KOPT-K1 (cell line): ENCODE measurements at regions not wholly inside any gene's neighbourhood (a gene's known extent, or its start where the extent isn't known, plus 50 kb on each side); places are given as distances from the start of the nearest gene placed in this dataset.

Experiments
- H3K27ac ChIP-seq: fragments of 200-600 bp; sonication (generic); 2 replicates; pipeline ENCODE4 v1.5.1; 2016; ENCODE audit warnings: antibody characterized with exemption, mild to moderate bottlenecking, low read depth, low read length; ENCODE audit not compliant: poor library complexity, severe bottlenecking
- H3K36me3 ChIP-seq: fragments of 200-600 bp; sonication (generic); 2 replicates; pipeline ENCODE4 v1.5.1; 2017; ENCODE audit warnings: antibody characterized with exemption, mild to moderate bottlenecking, low read length, moderate library complexity; ENCODE audit not compliant: insufficient read depth
- H3K9me3 ChIP-seq: fragments of 200-600 bp; sonication (generic); 2 replicates; pipeline ENCODE4 v1.5.1; 2017; ENCODE audit warnings: antibody characterized with exemption, low read length, mild to moderate bottlenecking; ENCODE audit not compliant: insufficient read depth, poor library complexity, severe bottlenecking

- Histone ChIP-seq H3K9me3 (peaks cover 5% of the 10 kb centered on the region), H3K27ac (no peak overlapping the region), H3K36me3 (no peaks in the 10 kb centered on the region)
Measured at GRCh38 chr5:6826756-6827155, 113.5 kb downstream of the TENT4A start.

DNA sequence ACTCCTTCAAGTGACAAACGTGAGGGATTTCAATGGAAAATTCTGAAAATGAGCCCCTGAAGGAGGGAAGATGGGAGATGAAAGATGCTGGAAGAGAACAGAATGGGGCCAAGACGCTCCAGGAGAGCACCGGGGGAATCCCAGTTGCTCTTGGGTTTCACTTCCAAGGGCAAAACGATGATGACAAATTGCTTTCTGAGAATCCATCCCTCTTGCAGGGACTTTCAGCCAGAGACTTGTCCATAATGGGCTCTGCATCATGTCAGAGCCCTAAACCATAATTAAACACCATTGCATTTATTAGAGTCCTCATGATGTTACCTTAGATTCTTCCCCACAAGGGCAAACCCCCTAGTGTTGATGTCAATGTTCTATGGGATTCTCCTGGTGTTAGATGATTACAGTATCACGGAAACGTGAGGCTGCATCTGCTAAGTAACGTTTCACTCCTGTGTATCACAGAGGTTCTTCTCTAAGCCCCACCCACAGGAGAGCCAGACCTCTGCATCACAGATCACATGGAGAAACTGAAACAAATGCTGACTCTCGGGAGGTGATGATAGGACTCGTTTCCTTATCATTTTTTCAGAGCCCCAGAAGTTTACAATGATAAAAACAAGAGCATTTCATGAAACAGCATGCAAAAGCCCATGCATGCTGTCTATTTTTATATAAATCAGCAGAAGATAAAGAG lies 114.4 kb downstream of the TENT4A start:
- peak overlapping the region; percentile 43 for H3K27ac ChIP-seq
- H3K9me3 ChIP-seq, result peaks cover 3% of the 10 kb centered on the region
- H3K36me3 ChIP-seq, result no peaks in the 10 kb centered on the region

DNA sequence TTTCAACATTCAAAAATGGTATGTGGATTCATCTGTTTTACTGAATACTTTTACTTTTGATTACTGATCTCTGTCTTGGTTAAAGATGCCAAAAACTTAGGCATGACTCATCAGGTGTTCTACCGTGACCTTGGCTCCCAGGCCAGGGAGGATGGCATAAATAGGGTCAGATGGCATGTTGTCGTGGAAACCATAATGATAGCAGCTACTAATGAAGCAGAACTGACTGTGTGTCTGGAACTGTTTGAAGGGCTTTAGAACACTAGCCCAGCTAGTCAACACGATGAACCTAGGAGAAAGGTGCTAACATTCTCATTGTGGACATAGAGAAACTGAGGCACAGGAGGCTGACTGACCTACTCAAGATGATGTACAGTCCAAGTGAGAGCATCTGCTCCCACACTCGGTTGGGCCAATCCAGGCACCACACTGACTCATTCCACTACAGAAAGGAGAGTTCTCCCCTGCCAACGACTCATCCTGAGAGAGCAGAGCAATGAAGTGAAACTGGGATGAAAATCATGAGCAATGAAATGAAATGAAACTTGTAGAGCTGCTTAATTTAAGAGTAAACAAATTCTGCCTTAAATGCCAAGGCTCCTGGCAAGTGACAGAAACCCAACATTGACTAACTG lies 116.0 kb downstream of the TENT4A start:
- H3K36me3 ChIP-seq, result no peaks in the 10 kb centered on the region
- peaks cover 3% of the 10 kb centered on the region for H3K9me3 ChIP-seq
- H3K27ac ChIP-seq, result no peak overlapping the region

DNA sequence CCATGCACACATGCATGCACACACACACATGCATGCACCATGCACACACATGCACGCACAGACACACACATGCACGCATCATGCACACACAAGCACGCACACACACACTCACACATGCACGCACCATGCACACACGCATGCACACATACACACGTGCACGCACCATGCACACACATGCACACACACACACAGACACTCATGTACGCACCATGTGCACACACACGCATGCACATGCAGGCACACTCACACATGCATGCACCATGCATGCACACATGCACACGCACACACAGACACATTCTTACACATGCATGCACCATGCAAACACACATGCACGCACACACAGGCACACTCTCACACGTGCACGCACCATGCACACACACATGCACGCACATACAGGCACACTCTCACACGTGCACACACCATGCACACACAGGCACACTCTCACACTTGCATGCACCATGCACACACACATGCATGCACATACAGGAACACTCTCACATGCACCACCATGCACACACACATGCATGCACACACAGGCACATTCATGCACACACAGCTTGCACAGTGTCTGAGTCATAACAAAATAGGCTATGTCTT lies 117.5 kb downstream of the TENT4A start:
- Histone ChIP-seq H3K36me3 (no peaks in the 10 kb centered on the region), H3K27ac (no peak overlapping the region), H3K9me3 (peaks cover 3% of the 10 kb centered on the region)

GRCh38 chr5:6831678-6832671 lies 118.7 kb downstream of the TENT4A start:
- peaks cover 3% of the 10 kb centered on the region for H3K9me3 ChIP-seq

GRCh38 chr5:6832994-6833393 lies 119.8 kb downstream of the TENT4A start:
- Histone ChIP-seq H3K36me3 (no peaks in the 10 kb centered on the region), H3K27ac (no peak overlapping the region), H3K9me3 (peaks cover 3% of the 10 kb centered on the region)

More at GRCh38 chr5:6831678-6832671, 118.7 kb downstream of the TENT4A start:
- Histone ChIP-seq H3K27ac (no peak overlapping the region), H3K36me3 (no peaks in the 10 kb centered on the region)

DNA sequence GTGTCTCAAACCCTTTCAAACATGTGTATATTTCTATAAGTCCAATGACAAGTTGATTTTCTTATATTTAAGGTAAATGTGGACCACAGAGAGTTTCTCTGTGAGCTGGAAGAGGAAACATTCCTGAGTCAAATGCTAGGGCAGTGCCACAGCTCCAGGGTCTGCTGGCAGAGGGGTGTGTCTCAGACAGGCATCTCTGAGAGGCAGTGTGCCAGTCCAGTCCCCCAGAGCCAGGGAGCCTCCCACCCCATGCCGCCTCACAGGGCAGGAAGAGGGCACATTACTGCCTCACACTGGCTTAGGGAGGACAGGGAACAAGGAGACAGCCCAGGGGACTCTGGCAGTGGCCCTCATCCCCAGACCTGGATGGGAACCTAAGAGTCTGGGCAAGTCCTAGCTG lies 120.2 kb downstream of the TENT4A start:
- Histone ChIP-seq H3K27ac (no peak overlapping the region), H3K36me3 (no peaks in the 10 kb centered on the region), H3K9me3 (peaks cover 3% of the 10 kb centered on the region)

GRCh38 chr5:6837095-6837494 lies 123.9 kb downstream of the TENT4A start:
- Histone ChIP-seq H3K9me3 (no peaks in the 10 kb centered on the region), H3K27ac (no peak overlapping the region), H3K36me3 (no peaks in the 10 kb centered on the region)

DNA sequence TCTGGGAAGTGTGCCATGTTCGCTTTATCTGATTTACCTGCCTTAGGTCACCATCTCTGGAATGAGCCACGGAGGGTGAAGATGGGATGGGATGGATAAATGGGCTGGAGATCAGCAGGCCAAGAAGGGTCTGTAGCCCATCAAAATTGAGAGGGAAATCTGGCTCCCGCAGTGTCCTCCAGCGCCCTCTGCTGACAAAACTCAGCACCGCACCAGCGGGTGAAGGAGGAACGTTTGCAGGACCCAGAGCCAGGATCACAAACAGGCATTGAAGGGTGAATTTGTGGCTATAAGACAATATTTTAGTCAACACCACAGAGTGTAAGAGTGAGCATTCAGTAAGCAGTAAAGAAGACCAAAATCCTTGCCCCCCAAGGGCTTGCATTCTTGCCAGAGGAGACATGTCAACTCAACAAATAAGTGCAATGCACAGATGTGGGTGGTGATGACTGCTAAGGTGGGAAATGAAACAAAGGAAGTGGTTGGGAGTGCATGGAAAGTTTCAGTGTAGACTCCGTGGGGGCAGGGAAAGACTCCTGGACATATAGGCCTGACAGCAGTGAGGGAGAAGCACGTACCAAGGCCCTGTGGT lies 124.4 kb downstream of the TENT4A start:
- no peaks in the 10 kb centered on the region for H3K36me3 ChIP-seq
- no peaks in the 10 kb centered on the region for H3K9me3 ChIP-seq
- no peak overlapping the region for H3K27ac ChIP-seq

DNA sequence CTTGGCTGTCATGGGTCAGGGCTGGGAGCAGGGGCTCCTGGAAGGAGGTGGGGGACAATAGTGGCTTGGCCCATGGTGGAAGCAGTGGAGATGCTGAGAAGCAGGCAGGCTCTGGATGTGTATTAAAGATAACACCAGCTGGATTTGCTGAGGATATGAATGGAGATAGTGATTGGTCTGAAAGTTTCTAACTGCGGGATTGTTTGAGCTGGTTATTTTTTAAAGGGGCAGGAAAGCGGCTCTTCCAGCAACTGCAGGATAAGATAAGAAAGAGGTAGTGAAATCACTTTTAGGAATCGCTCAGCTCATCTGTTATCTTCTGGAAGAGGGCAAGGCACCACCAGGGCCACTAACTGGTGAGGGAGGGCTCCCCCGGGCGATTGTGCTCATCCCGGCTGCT lies 125.5 kb downstream of the TENT4A start:
- H3K27ac ChIP-seq, result no peak overlapping the region
- H3K9me3 ChIP-seq, result no peaks in the 10 kb centered on the region
- no peaks in the 10 kb centered on the region for H3K36me3 ChIP-seq

DNA sequence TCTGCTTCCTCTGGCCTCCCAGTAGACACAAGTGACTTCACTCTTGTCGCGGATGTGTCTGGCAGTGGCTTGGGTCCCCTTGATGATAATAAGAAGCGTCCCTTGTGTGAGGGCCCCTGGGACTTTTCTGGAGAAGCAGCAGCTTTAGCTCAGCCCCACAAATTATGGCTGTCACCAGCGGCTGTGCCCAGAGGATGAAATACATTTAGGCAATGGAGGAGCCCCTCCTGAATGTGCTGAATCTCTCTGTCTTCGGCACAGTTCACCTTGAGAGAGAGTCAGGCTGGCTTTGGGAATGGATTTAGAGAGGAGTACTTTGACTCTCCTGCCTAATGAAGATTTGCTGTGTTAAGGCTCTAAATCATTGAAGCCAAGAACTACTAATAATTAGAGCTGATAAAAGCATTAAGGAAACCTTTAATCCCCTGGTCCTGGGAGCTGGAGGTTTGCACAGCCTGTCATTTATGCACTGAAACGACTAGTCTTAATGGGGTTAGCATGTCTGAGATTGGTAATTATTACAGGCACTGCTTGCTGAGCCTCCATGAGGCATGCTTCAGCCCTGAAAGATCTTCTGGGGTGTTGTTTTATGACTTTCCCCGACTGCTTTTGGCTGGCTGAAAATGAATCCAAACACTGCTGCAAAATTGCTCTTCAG lies 127.0 kb downstream of the TENT4A start:
- Histone ChIP-seq H3K9me3 (no peaks in the 10 kb centered on the region), H3K27ac (no peak overlapping the region), H3K36me3 (no peaks in the 10 kb centered on the region)

DNA sequence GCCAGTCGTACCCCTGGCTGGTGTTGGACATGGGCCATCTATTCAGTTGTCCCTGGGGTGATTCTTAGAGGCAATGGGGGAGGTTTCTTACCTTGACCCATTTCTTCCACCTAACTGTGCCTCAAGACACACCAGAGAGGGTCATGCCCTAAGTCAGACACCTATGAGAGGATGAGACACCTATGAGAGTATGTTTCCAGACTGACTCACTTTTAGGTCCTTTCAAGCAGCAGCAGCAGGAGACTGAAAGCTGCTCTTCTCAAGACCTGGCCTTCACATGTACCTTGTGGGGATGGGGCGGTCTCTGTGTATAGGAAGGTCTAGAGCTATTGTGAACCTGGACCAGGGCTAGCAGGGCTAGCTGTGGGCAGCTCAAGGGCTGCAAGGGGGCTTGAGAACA lies 130.1 kb downstream of the TENT4A start:
- no peaks in the 10 kb centered on the region for H3K36me3 ChIP-seq
- no peak overlapping the region for H3K27ac ChIP-seq
- no peaks in the 10 kb centered on the region for H3K9me3 ChIP-seq

DNA sequence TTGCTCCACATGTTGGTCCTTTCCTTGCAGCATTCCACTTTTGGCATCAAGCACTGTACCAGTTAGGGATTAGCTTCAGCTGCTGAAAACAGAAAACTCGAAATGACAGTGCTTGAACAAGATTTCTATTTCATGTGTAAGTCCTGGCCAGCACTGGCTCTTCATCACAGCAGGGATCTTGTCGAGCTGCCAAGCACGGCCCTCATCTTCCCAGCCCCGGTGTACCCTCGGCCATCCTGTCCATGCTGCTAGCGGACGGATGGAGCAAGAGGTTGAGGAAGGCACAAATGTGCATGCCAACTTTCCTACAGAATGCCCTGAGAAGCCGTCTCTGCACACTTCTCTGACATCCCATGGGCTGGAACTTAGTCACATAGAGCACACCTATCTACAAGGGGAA lies 130.6 kb downstream of the TENT4A start:
- Histone ChIP-seq H3K9me3 (no peaks in the 10 kb centered on the region), H3K36me3 (no peaks in the 10 kb centered on the region), H3K27ac (no peak overlapping the region)

DNA sequence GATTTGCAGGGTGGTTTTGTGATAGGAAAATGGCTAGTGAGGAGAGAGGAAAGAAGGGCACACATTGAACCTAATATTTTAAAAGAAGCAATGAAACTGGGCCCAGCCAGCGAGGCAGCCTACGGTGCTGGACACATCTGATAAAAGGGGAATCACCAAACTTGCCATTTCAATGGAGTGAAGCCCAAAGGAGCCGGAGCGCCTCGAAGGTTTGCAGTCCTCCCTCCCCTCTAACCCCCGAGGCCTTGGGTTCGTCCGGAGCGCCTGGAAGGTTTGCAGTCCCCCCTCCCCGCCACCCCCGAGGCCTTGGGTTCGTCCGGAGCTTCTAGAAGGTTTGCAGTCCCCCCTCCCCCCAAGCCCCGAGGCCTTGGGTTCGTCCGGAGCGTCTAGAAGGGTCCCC lies 132.6 kb downstream of the TENT4A start:
- Histone ChIP-seq H3K27ac (no peak overlapping the region), H3K9me3 (peaks cover 9% of the 10 kb centered on the region), H3K36me3 (no peaks in the 10 kb centered on the region)
